ENCODE measurements at regions not wholly inside any gene's neighbourhood (a gene's known extent, or its start where the extent isn't known, plus 50 kb on each side); places are given as distances from the start of the nearest gene placed in this dataset.

- no peak overlapping the region for H3K27ac ChIP-seq (ENCODE audit: low read length)
- no peaks in the 10 kb centered on the region for H3K36me3 ChIP-seq (ENCODE audit: control insufficient read depth, insufficient read depth, low read length)
- ChIA-PET POLR2A (no interaction called here), CTCF (no interaction called here)
- H3K4me3 ChIP-seq (ENCODE audit: low read depth in 2 of 2, low read length in 2 of 2) = no peak overlapping the region
- in situ Hi-C loops (cut with HindIII; ENCODE audit: low pct_unique_long_range_greater_than_20kb, low sequenced_read_pairs) = no loop called here
- TF ChIP-seq SIN3A (IDR thresholded peaks at IDR 0.05; ENCODE audit: borderline replicate concordance, insufficient read depth, low read depth, low read length) (no peak), CTCF (IDR thresholded peaks at IDR 0.05) (no peak), POLR2AphosphoS5 (IDR thresholded peaks at IDR 0.05; ENCODE audit: low read depth, low read length) (no peak), TCF7L2 (IDR thresholded peaks at IDR 0.05; ENCODE audit: low read depth, low read length) (no peak)
- DNase-seq (ENCODE audit: low read depth, low spot score) (no peak), ATAC-seq (no peak)
- intact Hi-C loops (cut with micrococcal nuclease; ENCODE audit: unreplicated experiment) = no loop called here
- H3K9me3 ChIP-seq (ENCODE audit: control insufficient read depth, insufficient read depth, low read depth, low read length) = no peaks in the 10 kb centered on the region
- BruUV-seq (replicated peaks) = no TSS peak
- no peaks in the 10 kb centered on the region for H3K27me3 ChIP-seq (ENCODE audit: control insufficient read depth, insufficient read depth, low read length)
- H3K4me1 ChIP-seq (ENCODE audit: control insufficient read depth, insufficient read depth, low read length) = no peaks in the 10 kb centered on the region
These were observed 408.9 kb upstream of the LRATD1 start for GRCh38 chr2:14223576-14223975.

GRCh38 chr2:14231391-14231898 is 401.1 kb upstream of the LRATD1 start:
- no peak for ATAC-seq
- H3K27me3 ChIP-seq (ENCODE audit: control insufficient read depth, insufficient read depth, low read length) = no peaks in the 10 kb centered on the region
- H3K4me1 ChIP-seq (ENCODE audit: control insufficient read depth, insufficient read depth, low read length) = no peaks in the 10 kb centered on the region
- no peak overlapping the region for H3K4me3 ChIP-seq (ENCODE audit: low read depth in 2 of 2, low read length in 2 of 2)
- POLR2A ChIA-PET = no interaction called here
- intact Hi-C loops (cut with micrococcal nuclease; ENCODE audit: unreplicated experiment) (no loop called here), in situ Hi-C loops (cut with HindIII; ENCODE audit: low pct_unique_long_range_greater_than_20kb, low sequenced_read_pairs) (no loop called here)
- H3K9me3 ChIP-seq (ENCODE audit: control insufficient read depth, insufficient read depth, low read depth, low read length) = no peaks in the 10 kb centered on the region
- TF ChIP-seq REST (IDR thresholded peaks at IDR 0.05; ENCODE audit: insufficient read depth in 1 of 2, low read depth in 2 of 2, low read length in 1 of 2) (no peak), TCF7L2 (IDR thresholded peaks at IDR 0.05; ENCODE audit: low read depth, low read length) (no peak), POLR2AphosphoS5 (IDR thresholded peaks at IDR 0.05; ENCODE audit: low read depth, low read length) (no peak), SIN3A (IDR thresholded peaks at IDR 0.05; ENCODE audit: borderline replicate concordance, insufficient read depth, low read depth, low read length) (no peak), CTCF (IDR thresholded peaks at IDR 0.05) (no peak)
- DNase-seq (ENCODE audit: low read depth, low spot score) = no peak
- CTCF ChIA-PET = no interaction called here
- H3K36me3 ChIP-seq (ENCODE audit: control insufficient read depth, insufficient read depth, low read length) = no peaks in the 10 kb centered on the region
- no peak overlapping the region for H3K27ac ChIP-seq (ENCODE audit: low read length)
- no TSS peak for BruUV-seq (replicated peaks)

Measured in Panc1 (cell line).